AG04449 (cell line): ENCODE measurements at regions not wholly inside any gene's neighbourhood (a gene's known extent, or its start where the extent isn't known, plus 50 kb on each side); places are given as distances from the start of the nearest gene placed in this dataset.

Experiments used
- CTCF ChIA-PET: fragments of 350-600 bp; formaldehyde crosslinking; extraction: SDS; loops from one replicate; lab custom pipeline; 2021; ENCODE audit warnings: antibody characterized with exemption; lab: Yijun Ruan, JAX
- POLR2A ChIA-PET: fragments of 400-600, 350-600 bp; formaldehyde crosslinking; extraction: SDS; loops from one replicate; lab custom pipeline; 2020; ENCODE audit warnings: antibody characterized with exemption, inconsistent platforms; lab: Yijun Ruan, JAX
- DNase-seq: peaks from one replicate; pipeline ENCODE4 v3.0.0-alpha.2; 2010; ENCODE audit warnings: low read depth, low spot score
- H3K4me3 ChIP-seq: 2 replicates; pipeline ENCODE4 v1.5.1; 2011; ENCODE audit warnings: low read depth, mild to moderate bottlenecking, control low read depth, low read length
- TF ChIP-seq, protein P1 (sequence below): IDR thresholded peaks from one replicate; pipeline ENCODE4 v1.5.1; 2011; ENCODE audit warnings: mild to moderate bottlenecking, moderate library complexity, low read length, control low read depth, inconsistent platforms; ENCODE audit not compliant: insufficient read depth; ENCODE audit errors: missing control alignments

GRCh38 chr18:42474577-42474976 lies 519.5 kb downstream of the PIK3C3 start:
- ChIA-PET CTCF (no interaction called here), POLR2A (no interaction called here)
- TF ChIP-seq, protein P1, sequence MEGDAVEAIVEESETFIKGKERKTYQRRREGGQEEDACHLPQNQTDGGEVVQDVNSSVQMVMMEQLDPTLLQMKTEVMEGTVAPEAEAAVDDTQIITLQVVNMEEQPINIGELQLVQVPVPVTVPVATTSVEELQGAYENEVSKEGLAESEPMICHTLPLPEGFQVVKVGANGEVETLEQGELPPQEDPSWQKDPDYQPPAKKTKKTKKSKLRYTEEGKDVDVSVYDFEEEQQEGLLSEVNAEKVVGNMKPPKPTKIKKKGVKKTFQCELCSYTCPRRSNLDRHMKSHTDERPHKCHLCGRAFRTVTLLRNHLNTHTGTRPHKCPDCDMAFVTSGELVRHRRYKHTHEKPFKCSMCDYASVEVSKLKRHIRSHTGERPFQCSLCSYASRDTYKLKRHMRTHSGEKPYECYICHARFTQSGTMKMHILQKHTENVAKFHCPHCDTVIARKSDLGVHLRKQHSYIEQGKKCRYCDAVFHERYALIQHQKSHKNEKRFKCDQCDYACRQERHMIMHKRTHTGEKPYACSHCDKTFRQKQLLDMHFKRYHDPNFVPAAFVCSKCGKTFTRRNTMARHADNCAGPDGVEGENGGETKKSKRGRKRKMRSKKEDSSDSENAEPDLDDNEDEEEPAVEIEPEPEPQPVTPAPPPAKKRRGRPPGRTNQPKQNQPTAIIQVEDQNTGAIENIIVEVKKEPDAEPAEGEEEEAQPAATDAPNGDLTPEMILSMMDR: no peak
- DNase-seq: no peak
- H3K4me3 ChIP-seq: no peak overlapping the region

DNA sequence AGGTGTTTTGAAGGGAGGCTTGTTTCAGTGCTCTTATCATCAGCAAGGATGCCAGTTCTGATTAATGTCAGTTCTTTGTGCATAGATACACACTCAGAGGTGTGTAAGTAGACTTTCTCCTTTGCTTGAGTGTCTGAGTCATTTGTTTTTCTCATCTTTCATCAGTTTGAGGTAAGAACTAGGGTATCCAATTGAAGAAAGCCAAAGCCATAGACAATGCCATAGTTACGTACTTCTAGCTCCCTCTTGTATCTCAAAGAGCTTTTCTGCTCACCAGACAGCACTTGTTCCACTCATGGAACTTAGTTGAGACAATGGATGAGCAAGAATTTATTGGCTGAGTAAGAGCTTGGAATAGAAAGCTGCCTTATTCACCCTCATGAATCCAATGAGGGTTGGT lies 520.1 kb downstream of the PIK3C3 start:
- POLR2A ChIA-PET: no interaction called here
- DNase-seq: no peak
- H3K4me3 ChIP-seq: no peak overlapping the region
- CTCF ChIA-PET: no interaction called here
- TF ChIP-seq, protein P1: no peak

DNA sequence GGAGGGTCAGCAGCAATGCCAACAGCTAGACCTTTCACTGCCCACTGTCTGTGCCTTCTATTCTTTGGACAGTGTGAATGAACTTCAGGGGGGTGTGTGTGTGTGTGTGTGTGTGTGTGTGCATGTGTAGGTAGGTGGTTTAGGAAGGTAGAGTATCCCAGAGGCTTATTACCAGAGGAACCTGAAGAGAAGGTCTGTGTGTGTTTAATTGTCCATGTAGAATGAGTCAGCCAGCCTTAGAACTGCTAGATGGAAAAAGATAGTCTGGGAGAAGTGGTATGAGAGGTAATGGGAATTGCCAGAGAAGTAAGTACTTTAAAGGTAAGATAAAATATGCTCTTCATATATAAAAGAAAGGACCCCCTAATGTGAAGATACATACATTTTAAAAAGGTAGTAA lies 522.2 kb downstream of the PIK3C3 start:
- DNase-seq: no peak
- ChIA-PET CTCF (no interaction called here), POLR2A (no interaction called here)
- TF ChIP-seq, protein P1: no peak
- H3K4me3 ChIP-seq: no peak overlapping the region

- CTCF ChIA-PET: no interaction called here
- POLR2A ChIA-PET: no interaction called here
- TF ChIP-seq, protein P1: no peak
- H3K4me3 ChIP-seq: no peak overlapping the region
- DNase-seq: no peak
Observed at GRCh38 chr18:42480441-42480840, 525.4 kb downstream of the PIK3C3 start.

DNA sequence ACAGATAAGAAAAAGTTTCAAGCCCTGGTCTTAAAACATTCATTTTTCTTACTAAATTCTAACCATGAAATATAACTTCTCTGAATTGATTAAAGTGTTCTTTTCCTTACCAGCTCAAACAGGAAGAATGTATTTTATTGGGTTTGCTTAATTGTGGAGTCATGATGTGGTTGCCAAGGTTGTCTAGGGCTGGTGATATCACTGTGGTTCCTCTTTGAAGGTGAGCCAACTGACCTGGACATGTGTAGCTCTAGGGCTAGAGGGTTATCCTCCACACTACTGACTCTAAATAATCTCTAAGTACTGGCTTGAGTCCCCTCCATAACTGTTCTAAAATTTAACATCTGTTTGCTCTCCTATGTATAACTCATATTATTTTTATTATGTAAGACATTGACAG lies 529.6 kb downstream of the PIK3C3 start:
- CTCF ChIA-PET: no interaction called here
- TF ChIP-seq, protein P1: no peak
- POLR2A ChIA-PET: no interaction called here
- H3K4me3 ChIP-seq: no peak overlapping the region
- DNase-seq: no peak

DNA sequence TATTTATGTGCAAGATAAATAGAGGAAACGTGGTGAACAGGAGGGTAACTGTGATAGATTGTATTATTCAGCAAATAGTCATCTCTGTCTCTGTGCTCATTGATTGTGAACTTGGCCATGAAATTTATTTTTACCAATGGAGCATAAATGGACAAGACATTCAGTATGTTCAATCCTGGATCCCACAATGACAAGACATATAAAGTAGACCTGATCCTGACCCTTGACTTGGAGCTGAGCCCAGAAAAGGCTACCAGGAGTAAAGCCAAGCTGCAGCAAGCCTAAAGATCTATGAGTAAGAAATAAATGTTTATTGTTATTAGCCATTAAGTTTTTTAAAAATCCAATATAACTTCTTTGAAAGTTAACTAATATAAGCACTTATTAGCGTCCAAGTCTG lies 531.2 kb downstream of the PIK3C3 start:
- TF ChIP-seq, protein P1: no peak
- no peak for DNase-seq
- POLR2A ChIA-PET: no interaction called here
- no peak overlapping the region for H3K4me3 ChIP-seq
- CTCF ChIA-PET: no interaction called here
